Natural killer cell (primary cell): ENCODE measurements at regions not wholly inside any gene's neighbourhood (a gene's known extent, or its start where the extent isn't known, plus 50 kb on each side); places are given as distances from the start of the nearest gene placed in this dataset.

ENCODE experiments used
- ATAC-seq, 3 donors: fragments of 150-1000 bp in 2 of 3; fragments of 200-7000 bp in 1 of 3; cut with Tn5 transposase; 1 replicate in 1 of 3; 2 replicates in 2 of 3; pipeline ENCODE4 v1.10.0; 2021; ENCODE audit warnings: mild to moderate bottlenecking in 2 of 3, moderate library complexity in 2 of 3
- DNase-seq, 2 donors: peaks; one replicate each; pipeline versions ENCODE4 v3.0.0 to v3.0.0-alpha.2; 2013 to 2021; ENCODE audit warnings: mixed read lengths in 1 of 2
- H3K27ac ChIP-seq: one replicate; pipeline ENCODE4 v1.5.1; 2013; ENCODE audit warnings: mild to moderate bottlenecking, low read length
- H3K27me3 ChIP-seq: one replicate; pipeline ENCODE4 v1.6.1; 2013; ENCODE audit warnings: low read length; ENCODE audit not compliant: control insufficient read depth, insufficient read depth
- H3K36me3 ChIP-seq: one replicate; pipeline ENCODE4 v1.6.1; 2013; ENCODE audit warnings: low read length; ENCODE audit not compliant: control insufficient read depth, insufficient read depth
- H3K4me1 ChIP-seq: one replicate; pipeline ENCODE4 v1.6.1; 2013; ENCODE audit warnings: low read length; ENCODE audit not compliant: control insufficient read depth, insufficient read depth
- H3K4me3 ChIP-seq: one replicate; pipeline ENCODE4 v1.5.1; 2013; ENCODE audit warnings: low read length
- H3K9me3 ChIP-seq: one replicate; pipeline ENCODE4 v1.6.1; 2013; ENCODE audit warnings: low read length; ENCODE audit not compliant: control insufficient read depth, insufficient read depth
- H3K27ac Mint-ChIP-seq, 2 donors: one replicate each; pipeline ENCODE4 v1.8.0; 2022; ENCODE audit warnings: mild to moderate bottlenecking in 2 of 2, mixed read lengths in 2 of 2, moderate library complexity in 1 of 2
- H3K27me3 Mint-ChIP-seq, 2 donors: one replicate each; pipeline ENCODE4 v1.8.0; 2022; ENCODE audit warnings: low read depth in 2 of 2, mixed read lengths in 2 of 2
- H3K36me3 Mint-ChIP-seq: one replicate; pipeline ENCODE4 v1.8.0; 2022; ENCODE audit warnings: mixed read lengths
- H3K4me1 Mint-ChIP-seq, 2 donors: one replicate each; pipeline ENCODE4 v1.8.0; 2022; ENCODE audit warnings: mixed read lengths in 2 of 2
- H3K4me3 Mint-ChIP-seq: one replicate; pipeline ENCODE4 v1.8.0; 2022; ENCODE audit warnings: mild to moderate bottlenecking, moderate library complexity, mixed read lengths
- H3K9me3 Mint-ChIP-seq, 2 donors: one replicate each; pipeline ENCODE4 v1.8.0; 2022; ENCODE audit warnings: mixed read lengths in 2 of 2
- WGBS: methylation state at CpG from one replicate; pipeline ENCODE4 v1.1.7; 2013; ENCODE audit warnings: missing lambda C conversion rate; ENCODE audit not compliant: insufficient coverage; 5-methylcytosine and 5-hydroxymethylcytosine counted together
- intact Hi-C: fragments of 100-400 bp; cut with micrococcal nuclease; formaldehyde crosslinking; loops from one replicate; pipeline ENCODE4 v1.14.2; 2022
- TF ChIP-seq, protein P1 (sequence below): fragments of 200-600 bp; IDR thresholded peaks from one replicate; pipeline ENCODE4 v1.8.0; 2022; ENCODE audit warnings: antibody characterized with exemption

DNA sequence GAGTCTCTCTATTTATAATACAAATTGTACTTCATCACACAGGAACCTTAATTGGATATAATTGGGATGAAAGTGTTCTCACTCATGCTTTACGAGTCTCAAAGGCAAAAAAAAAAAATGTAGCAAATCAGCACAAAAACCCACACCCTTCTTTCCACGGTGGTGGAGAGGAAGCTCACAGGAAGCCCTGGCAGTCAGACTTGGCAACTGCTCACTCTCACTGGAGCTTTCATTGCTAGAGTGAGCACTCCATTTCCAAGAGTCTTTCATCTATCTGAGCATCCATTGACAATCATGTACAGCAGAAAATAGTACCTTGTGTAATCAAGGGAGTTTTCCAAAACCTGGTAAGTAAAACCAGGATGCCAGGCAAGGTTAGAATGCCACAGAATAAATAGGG lies 2159.4 kb upstream of the AGA start:
- Mint-ChIP-seq H3K4me3 (no peak overlapping the region), H3K27me3 (no peaks in the 10 kb centered on the region), H3K27ac (no peak overlapping the region), H3K36me3 (peaks cover 16% of the 10 kb centered on the region), H3K9me3 (peaks cover 6 to 13% of the 10 kb centered on the region in 2 donors), H3K4me1 (no peaks in the 10 kb centered on the region)
- TF ChIP-seq, protein P1, sequence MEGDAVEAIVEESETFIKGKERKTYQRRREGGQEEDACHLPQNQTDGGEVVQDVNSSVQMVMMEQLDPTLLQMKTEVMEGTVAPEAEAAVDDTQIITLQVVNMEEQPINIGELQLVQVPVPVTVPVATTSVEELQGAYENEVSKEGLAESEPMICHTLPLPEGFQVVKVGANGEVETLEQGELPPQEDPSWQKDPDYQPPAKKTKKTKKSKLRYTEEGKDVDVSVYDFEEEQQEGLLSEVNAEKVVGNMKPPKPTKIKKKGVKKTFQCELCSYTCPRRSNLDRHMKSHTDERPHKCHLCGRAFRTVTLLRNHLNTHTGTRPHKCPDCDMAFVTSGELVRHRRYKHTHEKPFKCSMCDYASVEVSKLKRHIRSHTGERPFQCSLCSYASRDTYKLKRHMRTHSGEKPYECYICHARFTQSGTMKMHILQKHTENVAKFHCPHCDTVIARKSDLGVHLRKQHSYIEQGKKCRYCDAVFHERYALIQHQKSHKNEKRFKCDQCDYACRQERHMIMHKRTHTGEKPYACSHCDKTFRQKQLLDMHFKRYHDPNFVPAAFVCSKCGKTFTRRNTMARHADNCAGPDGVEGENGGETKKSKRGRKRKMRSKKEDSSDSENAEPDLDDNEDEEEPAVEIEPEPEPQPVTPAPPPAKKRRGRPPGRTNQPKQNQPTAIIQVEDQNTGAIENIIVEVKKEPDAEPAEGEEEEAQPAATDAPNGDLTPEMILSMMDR, result no peak
- Histone ChIP-seq H3K27ac (no peak overlapping the region), H3K4me1 (no peaks in the 10 kb centered on the region), H3K4me3 (no peak overlapping the region), H3K9me3 (peaks cover 2% of the 10 kb centered on the region), H3K27me3 (no peaks in the 10 kb centered on the region), H3K36me3 (no peaks in the 10 kb centered on the region)
- DNase-seq (no peak), ATAC-seq (no peak)
- intact Hi-C loops, result no loop called here
- WGBS, result 0% methylated on average over 1 of the region's 2 CpGs

DNA sequence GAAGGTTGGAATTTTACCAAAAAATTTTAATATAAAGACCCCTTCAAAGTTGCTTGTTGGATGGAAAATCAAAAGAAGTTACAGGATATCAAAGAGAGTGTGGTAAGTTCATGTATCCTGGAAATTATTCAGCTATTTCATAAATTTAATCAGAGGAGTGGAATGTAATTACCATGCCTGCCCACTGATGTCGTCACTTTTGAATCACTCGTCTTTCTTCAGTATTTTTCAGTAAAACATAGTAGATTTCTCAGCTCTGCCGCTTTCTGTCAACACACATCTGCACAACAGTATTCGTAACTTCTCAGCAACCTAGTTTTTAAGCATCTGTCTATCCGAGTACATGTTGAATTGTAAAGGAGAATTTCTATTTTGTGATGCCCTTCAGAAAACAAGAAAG lies 2163.0 kb upstream of the AGA start:
- Mint-ChIP-seq H3K9me3 (peaks cover 10 to 15% of the 10 kb centered on the region in 2 donors), H3K27me3 (no peaks in the 10 kb centered on the region), H3K36me3 (peaks cover 16% of the 10 kb centered on the region), H3K4me3 (no peak overlapping the region), H3K27ac (no peak overlapping the region), H3K4me1 (no peaks in the 10 kb centered on the region)
- H3K36me3 ChIP-seq, result no peaks in the 10 kb centered on the region
- no peaks in the 10 kb centered on the region for H3K4me1 ChIP-seq
- WGBS, result 88% methylated on average over 5 of the region's 5 CpGs
- no peak overlapping the region for H3K27ac ChIP-seq
- intact Hi-C loops, result no loop called here
- DNase-seq (no peak), ATAC-seq (no peak)
- no peaks in the 10 kb centered on the region for H3K27me3 ChIP-seq
- no peak overlapping the region for H3K4me3 ChIP-seq
- TF ChIP-seq, protein P1, result no peak
- no peaks in the 10 kb centered on the region for H3K9me3 ChIP-seq

DNA sequence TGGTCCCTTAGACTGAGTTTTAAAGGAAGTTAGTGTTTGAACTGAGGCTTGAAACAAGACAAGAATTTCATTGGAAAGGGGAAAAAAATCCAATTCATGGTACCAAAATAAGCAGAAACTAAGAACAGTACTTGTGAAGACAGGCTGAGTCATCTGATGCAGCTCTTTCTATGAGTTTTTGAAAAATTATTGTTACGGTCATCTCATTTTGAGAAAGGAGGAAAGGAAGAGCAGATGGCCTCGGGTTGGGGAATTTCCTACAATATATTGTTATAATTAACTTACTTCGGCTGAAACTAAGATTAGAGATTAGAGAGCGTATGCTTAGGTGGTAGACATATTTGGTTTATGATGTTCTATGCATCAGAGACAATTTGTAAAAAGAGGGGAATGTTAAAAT lies 2164.8 kb upstream of the AGA start:
- H3K36me3 ChIP-seq, result no peaks in the 10 kb centered on the region
- H3K9me3 ChIP-seq, result peaks cover 2% of the 10 kb centered on the region
- Mint-ChIP-seq H3K4me3 (no peak overlapping the region), H3K27me3 (no peaks in the 10 kb centered on the region), H3K27ac (no peak overlapping the region), H3K36me3 (peaks cover 16% of the 10 kb centered on the region), H3K4me1 (no peaks in the 10 kb centered on the region), H3K9me3 (peaks cover 10 to 16% of the 10 kb centered on the region in 2 donors)
- ATAC-seq, result no peak
- no peak for DNase-seq
- no peaks in the 10 kb centered on the region for H3K27me3 ChIP-seq
- TF ChIP-seq, protein P1, result no peak
- no peaks in the 10 kb centered on the region for H3K4me1 ChIP-seq
- WGBS, result 94% methylated on average over 2 of the region's 4 CpGs
- H3K4me3 ChIP-seq, result no peak overlapping the region
- no peak overlapping the region for H3K27ac ChIP-seq
- intact Hi-C loops, result no loop called here

DNA sequence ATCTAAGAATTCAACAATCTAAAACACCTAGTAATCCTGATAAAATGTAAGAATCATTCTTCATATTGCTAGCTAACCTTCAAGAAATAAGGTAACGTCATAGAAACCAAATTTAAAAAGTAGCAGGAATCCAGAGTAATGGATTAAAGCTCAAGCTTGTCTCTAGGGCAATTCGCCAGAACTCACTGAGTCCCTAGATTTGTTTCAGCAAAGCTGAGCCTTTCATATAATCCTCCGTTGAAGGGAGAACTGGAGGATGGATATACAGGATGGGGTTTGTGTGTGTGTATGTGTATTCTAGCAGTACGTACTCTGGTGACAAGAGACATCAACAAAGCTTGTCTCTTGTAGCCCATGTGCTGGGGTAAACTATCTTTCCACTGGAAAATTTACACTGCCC lies 2173.5 kb upstream of the AGA start:
- no peak overlapping the region for H3K27ac ChIP-seq
- Mint-ChIP-seq H3K9me3 (peaks cover 7 to 10% of the 10 kb centered on the region in 2 donors), H3K27me3 (no peaks in the 10 kb centered on the region), H3K4me3 (no peak overlapping the region), H3K4me1 (no peaks in the 10 kb centered on the region), H3K27ac (no peak overlapping the region), H3K36me3 (no peaks in the 10 kb centered on the region)
- H3K4me3 ChIP-seq, result no peak overlapping the region
- no peaks in the 10 kb centered on the region for H3K4me1 ChIP-seq
- intact Hi-C loops, result no loop called here
- no peaks in the 10 kb centered on the region for H3K36me3 ChIP-seq
- H3K27me3 ChIP-seq, result no peaks in the 10 kb centered on the region
- peaks cover 6% of the 10 kb centered on the region for H3K9me3 ChIP-seq
- ATAC-seq (no peak), DNase-seq (no peak)
- TF ChIP-seq, protein P1, result no peak
- 85% methylated on average over 4 of the region's 4 CpGs for WGBS
